HepG2 (cell line): ENCODE measurements at regions not wholly inside any gene's neighbourhood (a gene's known extent, or its start where the extent isn't known, plus 50 kb on each side); places are given as distances from the start of the nearest gene placed in this dataset.
A peak's percentile ranks its signal among the peaks of the same experiment; 100 is the strongest.

Experiments
- CSRNP1 ChIP-seq: sonication (generic); formaldehyde crosslinking; IDR thresholded peaks from 2 replicates; pipeline ENCODE4 v1.8.1; 2023; ENCODE audit warnings: mild to moderate bottlenecking, missing genetic modification reagents
- FOSL1 ChIP-seq: sonication (generic); formaldehyde crosslinking; IDR thresholded peaks from 2 replicates; pipeline ENCODE4 v1.9.0; 2021; ENCODE audit warnings: missing genetic modification reagents, borderline replicate concordance
- FOXJ3 ChIP-seq: sonication (generic); formaldehyde crosslinking; IDR thresholded peaks from 2 replicates; pipeline ENCODE4 v1.4.0; 2020; ENCODE audit warnings: missing genetic modification reagents, mild to moderate bottlenecking, borderline replicate concordance
- KLF9 ChIP-seq: IDR thresholded peaks from 2 replicates; pipeline ENCODE4 v1.6.1; 2016; ENCODE audit warnings: low read depth
- MAFG ChIP-seq: sonication (generic); formaldehyde crosslinking; IDR thresholded peaks from 2 replicates; pipeline ENCODE4 v1.5.1; 2020; ENCODE audit warnings: mild to moderate bottlenecking, missing genetic modification reagents
- NFAT5 ChIP-seq: sonication (generic); formaldehyde crosslinking; IDR thresholded peaks from 2 replicates; pipeline ENCODE4 v1.4.0; 2020; ENCODE audit warnings: missing genetic modification reagents
- PATZ1 ChIP-seq: sonication (generic); formaldehyde crosslinking; IDR thresholded peaks from 2 replicates; pipeline ENCODE4 v1.4.0; 2020; ENCODE audit warnings: missing genetic modification reagents
- RFX3 ChIP-seq: IDR thresholded peaks from 2 replicates; pipeline ENCODE4 v1.6.1; 2016; ENCODE audit warnings: missing biosample characterization, missing genetic modification reagents
- SNAPC5 ChIP-seq: sonication (generic); formaldehyde crosslinking; IDR thresholded peaks from 2 replicates; pipeline ENCODE4 v1.8.1; 2023; ENCODE audit warnings: mild to moderate bottlenecking, missing genetic modification reagents, borderline replicate concordance
- SP4 ChIP-seq: sonication (generic); formaldehyde crosslinking; IDR thresholded peaks from 2 replicates; pipeline ENCODE4 v1.8.1; 2023; ENCODE audit warnings: mild to moderate bottlenecking, missing genetic modification reagents
- TCF7 ChIP-seq: sonication (generic); IDR thresholded peaks from 2 replicates; pipeline ENCODE4 v1.6.1; 2016; ENCODE audit warnings: antibody characterized with exemption, low read depth
- ZNF253 ChIP-seq: sonication (generic); formaldehyde crosslinking; IDR thresholded peaks from 2 replicates; pipeline ENCODE4 v1.8.0; 2022; ENCODE audit warnings: mild to moderate bottlenecking, missing genetic modification reagents, borderline replicate concordance
- ZNF329 ChIP-seq: sonication (generic); formaldehyde crosslinking; IDR thresholded peaks from 2 replicates; pipeline ENCODE4 v1.9.0; 2021; ENCODE audit warnings: low read depth, mild to moderate bottlenecking, missing genetic modification reagents
- ZNF354B ChIP-seq: sonication (generic); formaldehyde crosslinking; IDR thresholded peaks from 2 replicates; pipeline ENCODE4 v1.8.0; 2022; ENCODE audit warnings: mild to moderate bottlenecking, missing genetic modification reagents
- ZNF510 ChIP-seq: sonication (generic); formaldehyde crosslinking; IDR thresholded peaks from 2 replicates; pipeline ENCODE4 v1.4.0; 2020; ENCODE audit warnings: low read depth, mild to moderate bottlenecking, missing genetic modification reagents
- ZNF570 ChIP-seq: sonication (generic); formaldehyde crosslinking; IDR thresholded peaks from 2 replicates; pipeline ENCODE4 v1.4.0; 2020; ENCODE audit warnings: mild to moderate bottlenecking, missing genetic modification reagents, borderline replicate concordance
- ZNF761 ChIP-seq: sonication (generic); formaldehyde crosslinking; conservative IDR thresholded peaks from 2 replicates; pipeline ENCODE4 v1.4.0; 2020; ENCODE audit warnings: mild to moderate bottlenecking, missing genetic modification reagents
- ZNF773 ChIP-seq: sonication (generic); formaldehyde crosslinking; IDR thresholded peaks from 2 replicates; pipeline ENCODE4 v1.4.0; 2020; ENCODE audit warnings: missing genetic modification reagents, borderline replicate concordance
- ZNF781 ChIP-seq: sonication (generic); formaldehyde crosslinking; IDR thresholded peaks from 2 replicates; pipeline ENCODE4 v1.5.1; 2020; ENCODE audit warnings: borderline replicate concordance, mild to moderate bottlenecking, missing genetic modification reagents; ENCODE audit errors: not compliant biosample characterization
- ZSCAN5A ChIP-seq: sonication (generic); formaldehyde crosslinking; IDR thresholded peaks from 2 replicates; pipeline ENCODE4 v1.8.0; 2022; ENCODE audit warnings: mild to moderate bottlenecking, missing genetic modification reagents, borderline replicate concordance

GRCh38 chr2:172172513-172173173, 69.9 kb upstream of the DLX2 start (continued):
- TF ChIP-seq NFAT5 (0 out of 2 replicates have a peak, but pooled peaks have one; percentile 46), ZNF781 (CRISPR knock-in tag) (no peak), ZNF329 (no peak), FOSL1 (CRISPR knock-in tag) (no peak), PATZ1 (CRISPR knock-in tag) (peak; percentile 79), ZNF354B (no peak), FOXJ3 (CRISPR knock-in tag) (no peak), MAFG (CRISPR knock-in tag) (no peak), RFX3 (CRISPR knock-in tag) (no peak), SNAPC5 (CRISPR knock-in tag) (no peak), ZSCAN5A (CRISPR knock-in tag) (no peak; the same call in 1 of the 2 replicates), ZNF253 (CRISPR knock-in tag) (no peak), CSRNP1 (CRISPR knock-in tag) (no peak; the same call in 1 of the 2 replicates), KLF9 (CRISPR knock-in tag) (no peak), SP4 (CRISPR knock-in tag) (no peak), ZNF570 (CRISPR knock-in tag) (no peak), ZNF510 (CRISPR knock-in tag) (no peak), ZNF773 (no peak), ZNF761 (CRISPR knock-in tag) (no peak), TCF7 (no peak)
